Astrocyte of the cerebellum (primary cell): ENCODE measurements at regions not wholly inside any gene's neighbourhood (a gene's known extent, or its start where the extent isn't known, plus 50 kb on each side); places are given as distances from the start of the nearest gene placed in this dataset.

Source experiments
- DNase-seq: peaks from one replicate; pipeline ENCODE4 v3.0.0-alpha.2; 2011; ENCODE audit warnings: low read depth
- H3K4me3 ChIP-seq: 2 replicates; pipeline ENCODE4 v1.5.1; 2011; ENCODE audit warnings: mild to moderate bottlenecking, low read depth, low read length, moderate library complexity
- in situ Hi-C: cut with HindIII; loops from 2 replicates; pipeline ENCODE4 v1.10.0; 2017; ENCODE audit warnings: low sequenced_read_pairs
- TF ChIP-seq, protein P1 (sequence below): IDR thresholded peaks from 2 replicates; pipeline ENCODE4 v1.5.1; 2012; ENCODE audit warnings: low read length, low read depth, moderate library complexity, mild to moderate bottlenecking; ENCODE audit errors: missing control alignments

DNA sequence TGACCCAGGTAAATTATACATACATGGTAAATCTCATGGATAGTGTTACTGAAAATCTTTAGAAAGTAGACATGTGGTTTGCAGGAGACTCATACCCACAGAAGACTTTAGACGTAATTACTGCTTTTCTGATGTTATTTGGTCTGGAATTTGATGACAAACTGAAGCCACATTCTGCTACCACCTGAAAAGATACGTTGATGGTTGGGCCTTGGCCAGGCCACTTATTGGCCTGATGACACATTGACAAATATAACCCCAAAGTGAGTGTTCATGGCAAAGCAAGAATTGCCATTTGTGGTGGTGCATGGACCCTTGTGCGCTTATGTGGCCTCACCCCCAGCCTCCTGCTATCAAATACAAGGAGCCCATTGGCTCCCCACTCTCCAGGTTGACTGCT is 155.6 kb downstream of the METTL4 start:
- in situ Hi-C loops = no loop called here
- TF ChIP-seq, protein P1, sequence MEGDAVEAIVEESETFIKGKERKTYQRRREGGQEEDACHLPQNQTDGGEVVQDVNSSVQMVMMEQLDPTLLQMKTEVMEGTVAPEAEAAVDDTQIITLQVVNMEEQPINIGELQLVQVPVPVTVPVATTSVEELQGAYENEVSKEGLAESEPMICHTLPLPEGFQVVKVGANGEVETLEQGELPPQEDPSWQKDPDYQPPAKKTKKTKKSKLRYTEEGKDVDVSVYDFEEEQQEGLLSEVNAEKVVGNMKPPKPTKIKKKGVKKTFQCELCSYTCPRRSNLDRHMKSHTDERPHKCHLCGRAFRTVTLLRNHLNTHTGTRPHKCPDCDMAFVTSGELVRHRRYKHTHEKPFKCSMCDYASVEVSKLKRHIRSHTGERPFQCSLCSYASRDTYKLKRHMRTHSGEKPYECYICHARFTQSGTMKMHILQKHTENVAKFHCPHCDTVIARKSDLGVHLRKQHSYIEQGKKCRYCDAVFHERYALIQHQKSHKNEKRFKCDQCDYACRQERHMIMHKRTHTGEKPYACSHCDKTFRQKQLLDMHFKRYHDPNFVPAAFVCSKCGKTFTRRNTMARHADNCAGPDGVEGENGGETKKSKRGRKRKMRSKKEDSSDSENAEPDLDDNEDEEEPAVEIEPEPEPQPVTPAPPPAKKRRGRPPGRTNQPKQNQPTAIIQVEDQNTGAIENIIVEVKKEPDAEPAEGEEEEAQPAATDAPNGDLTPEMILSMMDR = no peak
- no peak overlapping the region for H3K4me3 ChIP-seq
- DNase-seq = no peak

GRCh38 chr18:2417861-2418610 is 153.3 kb downstream of the METTL4 start:
- H3K4me3 ChIP-seq = no peak overlapping the region
- in situ Hi-C loops = no loop called here
- TF ChIP-seq, protein P1 = no peak
- DNase-seq = no peak

GRCh38 chr18:2420367-2420766 is 150.9 kb downstream of the METTL4 start:
- no peak overlapping the region for H3K4me3 ChIP-seq
- DNase-seq = no peak
- in situ Hi-C loops = no loop called here
- TF ChIP-seq, protein P1 = no peak

DNA sequence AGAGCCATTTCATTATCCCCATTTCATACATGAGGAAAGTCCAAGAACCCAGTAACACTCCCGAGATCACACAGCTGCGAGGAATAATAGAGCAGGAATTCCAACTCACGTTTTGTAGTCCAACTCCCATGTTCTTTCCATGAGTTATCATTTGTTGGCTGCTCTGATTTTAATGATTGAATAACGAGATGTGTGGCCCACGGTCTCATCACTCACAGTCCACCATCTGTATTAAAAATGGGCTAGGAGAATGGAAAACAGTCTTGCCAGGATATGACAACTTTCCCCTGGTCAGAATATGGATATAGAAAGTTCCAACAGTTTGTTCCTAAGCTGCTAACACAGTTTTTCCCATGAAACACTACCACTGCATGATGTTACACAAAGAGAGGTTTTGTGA is 147.5 kb downstream of the METTL4 start:
- no peak overlapping the region for H3K4me3 ChIP-seq
- in situ Hi-C loops = no loop called here
- no peak for DNase-seq
- TF ChIP-seq, protein P1 = no peak

DNA sequence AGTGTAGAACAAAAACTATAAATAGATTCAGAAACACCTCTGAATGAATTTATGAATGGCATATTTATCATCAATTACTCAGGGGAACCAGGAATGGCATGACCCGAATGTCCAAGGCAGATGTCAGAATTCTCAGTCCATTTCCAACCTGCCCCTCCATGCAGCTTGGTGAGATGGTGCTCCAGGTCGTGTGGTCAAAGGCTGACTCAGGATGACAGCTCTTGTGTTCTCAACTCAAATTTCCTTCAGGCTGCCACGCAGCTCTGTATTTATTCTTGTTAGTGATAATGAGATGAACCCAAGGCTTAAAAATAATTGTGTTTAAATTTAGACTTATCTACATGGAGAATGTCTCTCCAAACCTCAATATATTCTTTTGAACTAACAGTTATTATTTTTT is 146.9 kb downstream of the METTL4 start:
- TF ChIP-seq, protein P1 = no peak
- no peak overlapping the region for H3K4me3 ChIP-seq
- no peak for DNase-seq
- in situ Hi-C loops = no loop called here

DNA sequence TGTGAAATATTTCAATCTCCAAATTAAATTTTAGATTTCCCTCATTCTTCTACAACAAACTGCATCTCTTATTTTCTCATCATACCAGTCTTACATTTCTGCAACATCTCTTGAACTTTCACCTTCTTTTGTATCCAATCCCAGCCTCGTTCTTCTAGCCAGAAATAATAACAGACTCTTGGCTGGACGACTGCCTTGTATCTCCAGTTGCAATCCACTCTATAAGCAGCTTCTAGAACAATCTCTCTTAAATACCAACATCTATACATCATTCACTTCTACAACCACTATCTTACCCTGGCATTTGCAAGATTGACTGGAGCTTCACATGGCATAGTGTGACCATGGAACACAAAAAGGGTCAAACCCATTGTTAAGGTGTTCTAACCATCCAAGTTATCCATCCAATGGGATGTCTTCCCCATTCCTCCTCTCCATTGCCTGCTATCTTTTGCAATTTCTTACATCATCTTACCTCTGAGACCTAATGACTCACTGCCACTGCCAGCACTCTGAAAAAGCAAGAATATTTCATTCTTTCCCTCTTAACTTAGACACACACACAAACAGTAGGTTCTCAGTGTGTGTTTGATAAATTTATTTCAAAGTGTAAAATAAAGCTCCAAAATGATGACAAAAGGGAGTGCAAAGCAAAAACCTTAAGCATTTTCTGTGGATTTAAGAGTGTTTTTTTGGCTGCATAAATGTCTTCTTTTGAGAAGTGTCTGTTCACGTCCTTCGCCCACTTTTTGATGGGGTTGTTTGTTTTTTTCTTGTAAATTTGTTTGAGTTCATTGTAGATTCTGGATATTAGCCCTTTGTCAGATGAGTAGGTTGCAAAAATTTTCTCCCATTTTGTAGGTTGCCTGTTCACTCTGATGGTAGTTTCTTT is 145.6 kb downstream of the METTL4 start:
- no peak for DNase-seq

More for the DNA sequence above, 145.6 kb downstream of the METTL4 start:
- TF ChIP-seq, protein P1 = no peak
- no peak overlapping the region for H3K4me3 ChIP-seq
- in situ Hi-C loops = no loop called here
